CD4-positive, alpha-beta memory T cell (primary cell): ENCODE measurements at regions not wholly inside any gene's neighbourhood (a gene's known extent, or its start where the extent isn't known, plus 50 kb on each side); places are given as distances from the start of the nearest gene placed in this dataset.

Source experiments
- CTCF ChIA-PET: fragments of 350-600 bp; sonication (Branson Sonifier 250); formaldehyde crosslinking; loops from one replicate; lab custom pipeline; 2021; ENCODE audit warnings: inconsistent platforms; ENCODE audit not compliant: partially characterized antibody; lab: Charles Lee
- POLR2A ChIA-PET: fragments of 350-600 bp; sonication (Branson Sonifier 250); formaldehyde crosslinking; loops from one replicate; lab custom pipeline; 2021; ENCODE audit not compliant: partially characterized antibody; lab: Charles Lee
- DNase-seq, 5 donors: peaks; one replicate each; pipeline versions ENCODE4 v3.0.0 to v3.0.0-alpha.2; 2020 to 2022; ENCODE audit warnings: mixed read lengths in 1 of 5
- H3K27ac ChIP-seq: one replicate; pipeline ENCODE4 v1.7.0; 2013; ENCODE audit warnings: low read depth, low read length
- H3K27me3 ChIP-seq: 2 replicates; pipeline ENCODE4 v1.7.0; 2013; ENCODE audit warnings: mild to moderate bottlenecking, low read length, moderate library complexity; ENCODE audit not compliant: insufficient read depth
- H3K36me3 ChIP-seq: 2 replicates; pipeline ENCODE4 v1.7.0; 2013; ENCODE audit warnings: mild to moderate bottlenecking, low read length, moderate library complexity; ENCODE audit not compliant: insufficient read depth
- H3K4me1 ChIP-seq: 2 replicates; pipeline ENCODE4 v1.7.0; 2013; ENCODE audit warnings: mild to moderate bottlenecking, low read length, moderate library complexity; ENCODE audit not compliant: insufficient read depth
- H3K4me3 ChIP-seq, 2 donors: one replicate each; pipeline ENCODE4 v1.7.0; 2013; ENCODE audit warnings: low read length in 2 of 2, mild to moderate bottlenecking in 1 of 2
- H3K9me3 ChIP-seq, 2 donors: one replicate each; pipeline ENCODE4 v1.7.0; 2013; ENCODE audit warnings: low read length in 2 of 2, control low read depth in 1 of 2; ENCODE audit not compliant: control insufficient read depth in 1 of 2
- H3K27ac Mint-ChIP-seq, 7 donors: one replicate each; pipeline ENCODE4 v1.8.0; 2020 to 2021; ENCODE audit warnings: mixed read lengths in 7 of 7, mild to moderate bottlenecking in 6 of 7, inconsistent platforms in 3 of 7, moderate library complexity in 3 of 7
- H3K27me3 Mint-ChIP-seq, 2 donors: one replicate each; pipeline ENCODE4 v1.8.0; 2020 to 2021; ENCODE audit warnings: mixed read lengths in 2 of 2
- H3K36me3 Mint-ChIP-seq, 2 donors: one replicate each; pipeline ENCODE4 v1.8.0; 2020 to 2021; ENCODE audit warnings: mixed read lengths in 2 of 2, inconsistent platforms in 1 of 2, mild to moderate bottlenecking in 1 of 2
- H3K4me1 Mint-ChIP-seq, 4 donors: one replicate each; pipeline ENCODE4 v1.8.0; 2020 to 2021; ENCODE audit warnings: mixed read lengths in 4 of 4, mild to moderate bottlenecking in 1 of 4
- H3K4me3 Mint-ChIP-seq, 8 donors: one replicate each; pipeline ENCODE4 v1.8.0; 2020 to 2021; ENCODE audit warnings: mixed read lengths in 8 of 8, mild to moderate bottlenecking in 7 of 8, moderate library complexity in 6 of 8, inconsistent platforms in 3 of 8
- H3K9me3 Mint-ChIP-seq, 8 donors: one replicate each; pipeline ENCODE4 v1.8.0; 2020 to 2021; ENCODE audit warnings: mixed read lengths in 8 of 8, mild to moderate bottlenecking in 5 of 8, inconsistent platforms in 3 of 8, moderate library complexity in 1 of 8
- intact Hi-C: fragments of 100-400 bp; cut with micrococcal nuclease; formaldehyde crosslinking; loops from one replicate; pipeline ENCODE4 v1.15.1; 2023

GRCh38 chr3:99373088-99373845 is 265.1 kb upstream of the COL8A1 start:
- intact Hi-C loops, result no loop called here
- Mint-ChIP-seq H3K9me3 (peaks cover 0 to 14% (median 4%) of the 10 kb centered on the region in 8 donors), H3K36me3 (no peaks in the 10 kb centered on the region), H3K4me3 (no peak overlapping the region), H3K4me1 (no peaks in the 10 kb centered on the region), H3K27me3 (no peaks in the 10 kb centered on the region), H3K27ac (no peak overlapping the region)
- Histone ChIP-seq H3K27ac (no peak overlapping the region), H3K9me3 (no peaks in the 10 kb centered on the region), H3K4me1 (no peaks in the 10 kb centered on the region), H3K4me3 (no peak overlapping the region), H3K36me3 (no peaks in the 10 kb centered on the region), H3K27me3 (no peaks in the 10 kb centered on the region)
- POLR2A ChIA-PET, result no interaction called here
- no peak for DNase-seq
- CTCF ChIA-PET, result no interaction called here

GRCh38 chr3:99366663-99367429 is 271.5 kb upstream of the COL8A1 start:
- Mint-ChIP-seq H3K27me3 (no peaks in the 10 kb centered on the region), H3K4me3 (no peak overlapping the region), H3K27ac (no peak overlapping the region), H3K36me3 (no peaks in the 10 kb centered on the region), H3K4me1 (no peaks in the 10 kb centered on the region), H3K9me3 (peaks cover 0 to 6% (median 3%) of the 10 kb centered on the region in 8 donors)
- H3K4me3 ChIP-seq, result no peak overlapping the region
- no peaks in the 10 kb centered on the region for H3K27me3 ChIP-seq
- no peak overlapping the region for H3K27ac ChIP-seq
- intact Hi-C loops, result no loop called here
- no peaks in the 10 kb centered on the region for H3K4me1 ChIP-seq
- POLR2A ChIA-PET, result no interaction called here
- no peaks in the 10 kb centered on the region for H3K9me3 ChIP-seq
- DNase-seq, result no peak
- CTCF ChIA-PET, result no interaction called here
- H3K36me3 ChIP-seq, result no peaks in the 10 kb centered on the region

- Histone ChIP-seq H3K4me1 (no peaks in the 10 kb centered on the region), H3K9me3 (no peaks in the 10 kb centered on the region), H3K27ac (no peak overlapping the region), H3K4me3 (no peak overlapping the region), H3K27me3 (no peaks in the 10 kb centered on the region), H3K36me3 (no peaks in the 10 kb centered on the region)
- Mint-ChIP-seq H3K36me3 (no peaks in the 10 kb centered on the region), H3K27me3 (no peaks in the 10 kb centered on the region), H3K4me1 (no peaks in the 10 kb centered on the region), H3K27ac (no peak overlapping the region), H3K4me3 (no peak overlapping the region), H3K9me3 (peaks cover 0 to 6% (median 3%) of the 10 kb centered on the region in 8 donors)
- DNase-seq, result no peak
- intact Hi-C loops, result no loop called here
- ChIA-PET CTCF (no interaction called here), POLR2A (no interaction called here)
Measured at GRCh38 chr3:99365979-99366378, 272.4 kb upstream of the COL8A1 start.

GRCh38 chr3:99365396-99365795 is 273.0 kb upstream of the COL8A1 start:
- H3K4me1 Mint-ChIP-seq, result no peaks in the 10 kb centered on the region
- H3K9me3 Mint-ChIP-seq, result peaks cover 0 to 6% (median 3%) of the 10 kb centered on the region in 8 donors
- no peak for DNase-seq
- Histone ChIP-seq H3K27ac (no peak overlapping the region), H3K27me3 (no peaks in the 10 kb centered on the region), H3K9me3 (no peaks in the 10 kb centered on the region), H3K4me1 (no peaks in the 10 kb centered on the region), H3K36me3 (no peaks in the 10 kb centered on the region), H3K4me3 (no peak overlapping the region)
- no peaks in the 10 kb centered on the region for H3K36me3 Mint-ChIP-seq
- intact Hi-C loops, result no loop called here
- peak overlapping the region in 1 of 7 donors; percentile 2 for H3K27ac Mint-ChIP-seq
- H3K27me3 Mint-ChIP-seq, result no peaks in the 10 kb centered on the region
- POLR2A ChIA-PET, result no interaction called here
- CTCF ChIA-PET, result no interaction called here
- no peak overlapping the region for H3K4me3 Mint-ChIP-seq

- Mint-ChIP-seq H3K4me3 (no peak overlapping the region), H3K9me3 (peaks cover 0 to 4% (median 0%) of the 10 kb centered on the region in 8 donors), H3K27ac (no peak overlapping the region), H3K36me3 (no peaks in the 10 kb centered on the region), H3K4me1 (no peaks in the 10 kb centered on the region), H3K27me3 (no peaks in the 10 kb centered on the region)
- ChIA-PET CTCF (no interaction called here), POLR2A (no interaction called here)
- no peaks in the 10 kb centered on the region for H3K9me3 ChIP-seq
- intact Hi-C loops, result no loop called here
- H3K4me1 ChIP-seq, result no peaks in the 10 kb centered on the region
- H3K4me3 ChIP-seq, result no peak overlapping the region
- no peaks in the 10 kb centered on the region for H3K36me3 ChIP-seq
- H3K27ac ChIP-seq, result no peak overlapping the region
- H3K27me3 ChIP-seq, result no peaks in the 10 kb centered on the region
- DNase-seq, result no peak
Measured at GRCh38 chr3:99357131-99357530, 281.3 kb upstream of the COL8A1 start.

- DNase-seq, result no peak
- no peaks in the 10 kb centered on the region for H3K9me3 ChIP-seq
- H3K4me3 ChIP-seq, result no peak overlapping the region
- no peak overlapping the region for H3K27ac ChIP-seq
- Mint-ChIP-seq H3K27ac (no peak overlapping the region), H3K4me3 (no peak overlapping the region), H3K36me3 (no peaks in the 10 kb centered on the region), H3K4me1 (no peaks in the 10 kb centered on the region), H3K27me3 (no peaks in the 10 kb centered on the region), H3K9me3 (peaks cover 0 to 6% (median 1%) of the 10 kb centered on the region in 8 donors)
- POLR2A ChIA-PET, result no interaction called here
- H3K36me3 ChIP-seq, result no peaks in the 10 kb centered on the region
- H3K27me3 ChIP-seq, result no peaks in the 10 kb centered on the region
- intact Hi-C loops, result no loop called here
- CTCF ChIA-PET, result no interaction called here
- H3K4me1 ChIP-seq, result no peaks in the 10 kb centered on the region
Measured at GRCh38 chr3:99356696-99357095, 281.7 kb upstream of the COL8A1 start.

GRCh38 chr3:99355465-99355864 is 282.9 kb upstream of the COL8A1 start:
- Mint-ChIP-seq H3K27me3 (no peaks in the 10 kb centered on the region), H3K36me3 (no peaks in the 10 kb centered on the region), H3K4me1 (no peaks in the 10 kb centered on the region), H3K27ac (no peak overlapping the region), H3K9me3 (peaks cover 0 to 6% (median 2%) of the 10 kb centered on the region in 8 donors), H3K4me3 (no peak overlapping the region)
- H3K27me3 ChIP-seq, result no peaks in the 10 kb centered on the region
- no peaks in the 10 kb centered on the region for H3K4me1 ChIP-seq
- intact Hi-C loops, result no loop called here
- H3K9me3 ChIP-seq, result no peaks in the 10 kb centered on the region
- CTCF ChIA-PET, result no interaction called here
- no peak overlapping the region for H3K4me3 ChIP-seq
- POLR2A ChIA-PET, result no interaction called here
- H3K36me3 ChIP-seq, result no peaks in the 10 kb centered on the region
- DNase-seq, result no peak
- no peak overlapping the region for H3K27ac ChIP-seq
